Suppressor macrophage treated with lipopolysaccharide for 4 hours (primary cell): ENCODE measurements at regions not wholly inside any gene's neighbourhood (a gene's known extent, or its start where the extent isn't known, plus 50 kb on each side); places are given as distances from the start of the nearest gene placed in this dataset.

ENCODE experiments used
- DNase-seq: peaks from one replicate; pipeline ENCODE4 v3.0.0-alpha.2; 2020

DNA sequence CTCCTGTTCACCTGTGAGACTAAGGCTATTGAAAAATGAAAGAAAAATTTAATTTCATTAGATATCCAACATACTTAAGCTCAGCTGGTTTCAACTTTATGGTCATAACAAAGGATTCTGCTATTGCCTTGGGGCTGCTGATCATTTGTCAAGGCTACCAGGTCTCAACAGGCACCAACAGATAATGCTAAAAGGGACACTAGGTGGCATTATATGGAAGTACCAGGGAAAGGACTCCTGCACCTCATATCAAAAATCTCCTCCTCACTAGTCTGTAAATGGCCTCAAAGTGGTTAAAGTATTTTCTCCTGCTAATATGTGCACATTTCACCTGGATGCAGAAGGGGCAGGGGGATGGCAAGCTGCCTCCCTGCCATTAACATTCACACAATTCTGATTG lies 167.9 kb upstream of the REG3A start:
- DNase-seq, result no peak

DNA sequence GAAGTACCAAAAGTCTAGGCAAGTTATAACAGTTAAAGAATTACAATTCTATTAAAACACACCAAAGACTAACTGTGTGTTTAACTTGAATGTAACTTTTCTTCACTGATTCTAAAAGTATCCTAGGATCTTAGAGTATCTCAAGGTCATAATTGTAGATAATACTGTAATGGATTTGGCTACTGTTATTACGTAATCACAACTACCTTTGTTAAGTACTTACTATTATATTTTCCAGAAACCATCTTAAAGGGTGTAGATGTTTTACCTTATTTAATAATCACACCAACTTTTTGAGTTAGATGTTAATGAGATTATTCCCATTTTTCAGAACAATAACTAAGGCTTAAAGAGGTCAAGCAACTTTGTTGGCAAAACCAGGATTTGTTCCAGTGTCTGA lies 161.3 kb upstream of the REG3A start:
- DNase-seq, result no peak

GRCh38 chr2:79294994-79295393 lies 135.4 kb upstream of the REG3A start:
- DNase-seq, result no peak

DNA sequence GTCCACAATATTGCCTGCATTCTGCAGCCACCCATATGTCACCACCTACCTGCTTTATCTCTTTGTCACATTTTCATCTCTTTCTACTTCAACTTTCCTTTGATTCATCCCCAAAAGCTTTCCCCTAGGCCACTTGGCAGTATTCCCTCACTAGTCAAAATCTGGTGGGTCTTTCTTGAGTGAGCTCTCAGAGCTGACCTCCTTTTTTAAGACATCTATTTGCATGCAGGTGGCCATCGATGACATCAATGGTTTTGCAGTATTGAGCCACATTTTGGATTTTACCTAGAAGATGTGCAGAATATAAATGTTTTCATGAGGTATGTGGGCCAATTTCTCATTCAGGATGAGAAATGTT lies 133.4 kb upstream of the REG3A start:
- DNase-seq, result no peak

- no peak for DNase-seq
Observed at GRCh38 chr2:79292239-79292957, 132.8 kb upstream of the REG3A start.

DNA sequence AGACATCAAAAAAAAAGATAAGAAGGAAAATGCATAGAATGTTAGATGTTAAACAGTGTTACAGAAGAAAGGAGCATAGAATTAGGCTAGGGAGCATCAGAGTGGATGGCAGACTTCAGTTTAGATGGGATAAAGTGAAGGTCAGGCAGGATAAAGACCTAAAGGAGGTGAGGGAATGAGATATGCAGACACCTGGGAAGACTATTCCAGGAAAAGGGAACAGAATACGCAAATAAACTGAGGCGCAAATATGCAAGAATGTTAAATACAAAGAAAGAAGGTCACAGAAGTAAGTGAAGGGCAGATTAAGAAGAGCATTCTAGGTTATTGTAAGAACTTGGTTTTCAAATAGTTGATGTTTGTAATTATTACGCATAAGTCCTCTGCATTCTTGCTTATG lies 116.3 kb upstream of the REG3A start:
- no peak for DNase-seq

DNA sequence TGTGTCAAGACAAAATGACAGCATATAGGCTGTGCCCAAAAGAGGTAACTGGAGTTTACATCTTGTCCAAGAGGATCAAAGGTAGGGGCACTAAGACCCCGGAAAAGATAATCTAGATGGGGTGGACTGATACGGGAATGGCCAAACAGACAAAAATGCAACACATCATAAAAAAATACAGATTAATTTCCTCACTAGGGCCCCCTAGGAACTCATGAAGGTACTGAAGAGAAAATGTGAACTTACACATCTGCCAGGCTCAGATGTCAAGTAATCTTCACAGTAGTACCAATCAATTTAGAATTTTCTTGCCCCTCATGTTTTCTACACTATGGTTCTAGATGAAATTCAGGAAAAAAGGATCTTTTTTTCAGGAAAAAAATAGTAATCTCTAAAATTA lies 115.6 kb upstream of the REG3A start:
- DNase-seq, result no peak

DNA sequence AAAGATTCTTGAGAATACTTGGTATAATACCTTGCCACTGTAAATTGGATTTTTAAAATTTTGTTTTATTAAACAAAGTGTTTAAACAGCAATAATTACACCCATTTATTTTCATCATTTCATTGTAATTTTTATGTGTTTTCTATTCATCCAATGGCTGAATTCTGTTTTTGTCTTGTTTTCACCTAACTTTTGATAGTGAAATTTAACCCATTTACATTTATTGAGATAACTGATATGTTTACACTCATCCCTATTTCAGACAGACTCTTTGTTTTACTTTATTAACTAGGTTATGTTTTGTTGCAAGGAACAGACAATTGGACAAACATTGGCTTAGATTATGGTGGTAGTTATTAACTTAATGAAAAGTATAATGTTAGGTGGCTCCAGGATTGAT lies 113.1 kb upstream of the REG3A start:
- no peak for DNase-seq

DNA sequence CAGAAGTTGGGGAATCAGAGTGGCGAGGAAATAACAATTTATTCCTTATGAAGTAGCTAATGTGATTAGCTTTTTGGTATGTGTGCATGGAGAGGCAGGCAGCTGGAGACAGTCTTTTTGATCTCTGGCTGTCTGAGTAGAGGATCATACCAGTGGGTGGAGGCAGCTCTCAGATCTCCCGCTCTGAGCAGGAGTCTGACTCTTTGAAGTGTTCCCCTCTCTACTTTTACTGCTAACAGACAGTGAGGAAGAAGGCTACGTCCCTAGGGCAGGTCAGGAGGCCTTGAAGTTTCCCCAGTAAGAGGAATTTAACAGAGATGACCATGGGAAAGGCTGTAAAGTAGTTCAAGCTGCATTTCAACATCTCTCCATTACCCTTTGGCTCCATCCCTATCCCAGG lies 111.9 kb upstream of the REG3A start:
- no peak for DNase-seq

- DNase-seq, result no peak
Observed at GRCh38 chr2:79260848-79261247, 101.3 kb upstream of the REG3A start.

- DNase-seq, result no peak
Observed at GRCh38 chr2:79259959-79260358, 100.4 kb upstream of the REG3A start.

DNA sequence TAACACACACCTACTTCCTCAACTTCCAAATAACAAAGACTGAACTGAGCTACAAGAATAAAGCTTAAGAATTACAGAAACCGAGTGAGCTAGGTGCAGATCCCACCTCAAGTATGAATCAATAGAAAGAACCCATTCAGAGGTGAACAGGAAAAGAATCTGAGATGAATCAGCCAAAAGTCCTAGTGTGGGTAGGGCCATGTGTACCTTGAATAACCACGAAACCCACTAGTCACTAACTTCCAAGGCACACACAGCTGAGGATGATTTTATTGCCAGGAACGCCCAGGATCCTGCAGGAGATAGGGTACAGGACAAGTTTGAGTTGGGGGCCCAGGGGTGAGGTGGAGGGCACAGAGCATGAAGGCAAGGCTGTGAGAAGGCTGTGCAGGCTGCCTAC lies 99.7 kb upstream of the REG3A start:
- no peak for DNase-seq

DNA sequence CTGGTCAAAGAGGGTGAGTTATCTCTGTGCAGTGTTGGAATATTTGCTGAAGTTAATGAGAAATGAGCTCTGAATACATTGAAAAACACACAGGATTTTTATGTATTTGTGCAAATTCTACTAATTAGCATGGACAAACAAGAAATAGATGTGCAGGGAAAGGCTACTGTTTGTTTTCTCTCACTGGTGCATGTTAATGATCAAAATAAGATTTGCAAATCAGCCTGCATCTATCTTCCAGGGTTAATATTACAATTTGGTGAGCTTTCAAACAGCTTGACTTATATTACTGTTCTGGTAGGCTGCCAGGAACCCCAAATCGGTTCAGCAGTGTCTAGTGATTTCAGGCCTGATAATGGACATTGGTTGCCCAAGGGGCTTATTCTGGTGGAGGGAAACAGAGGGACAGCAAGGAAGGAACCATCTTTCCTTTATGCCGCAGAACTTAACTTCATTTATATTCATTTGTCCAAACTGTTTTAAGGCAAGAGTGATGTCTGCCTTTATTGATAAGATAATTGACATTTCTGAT lies 93.8 kb upstream of the REG3A start:
- DNase-seq, result no peak

DNA sequence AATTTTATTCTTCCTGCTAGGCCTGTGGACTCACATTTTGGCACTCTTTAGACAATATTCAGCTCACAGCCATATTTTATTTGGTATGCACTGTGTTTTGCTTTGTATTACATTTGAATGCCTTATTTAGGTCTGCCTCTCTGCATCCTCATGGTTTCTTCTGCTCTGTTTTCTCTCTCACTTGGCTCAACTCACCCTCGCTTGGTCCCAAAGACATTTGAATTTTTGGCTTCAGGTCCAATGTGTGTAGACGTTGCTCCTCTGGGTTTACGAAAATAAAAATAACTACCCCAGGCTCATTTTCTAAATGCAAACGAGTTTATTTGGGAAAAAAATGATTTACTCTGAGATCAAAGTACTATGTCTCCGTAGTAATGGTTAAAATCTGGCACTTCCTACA lies 91.1 kb upstream of the REG3A start:
- DNase-seq, result no peak

- DNase-seq, result no peak
Observed at GRCh38 chr2:79248776-79249175, 89.2 kb upstream of the REG3A start.

DNA sequence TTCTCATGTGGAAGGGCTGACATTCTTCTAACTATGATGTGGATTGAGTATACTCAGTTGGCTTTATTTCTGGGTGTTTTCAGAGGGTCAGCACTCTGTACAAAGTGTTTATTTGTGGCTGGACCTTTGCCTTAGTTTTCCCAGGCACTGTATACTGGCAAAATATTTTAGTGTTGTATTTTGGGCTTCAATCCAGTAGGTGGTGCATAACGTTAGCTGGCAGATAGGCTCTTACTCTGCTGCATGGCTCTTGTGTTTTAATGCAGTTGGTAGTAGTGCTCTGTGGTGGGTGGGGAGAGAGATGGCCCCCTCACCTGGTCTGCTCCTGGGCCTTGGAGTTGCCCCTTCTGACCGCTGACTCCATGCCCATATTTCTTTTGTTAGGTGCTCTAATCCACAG lies 75.6 kb upstream of the REG3A start:
- DNase-seq, result no peak

DNA sequence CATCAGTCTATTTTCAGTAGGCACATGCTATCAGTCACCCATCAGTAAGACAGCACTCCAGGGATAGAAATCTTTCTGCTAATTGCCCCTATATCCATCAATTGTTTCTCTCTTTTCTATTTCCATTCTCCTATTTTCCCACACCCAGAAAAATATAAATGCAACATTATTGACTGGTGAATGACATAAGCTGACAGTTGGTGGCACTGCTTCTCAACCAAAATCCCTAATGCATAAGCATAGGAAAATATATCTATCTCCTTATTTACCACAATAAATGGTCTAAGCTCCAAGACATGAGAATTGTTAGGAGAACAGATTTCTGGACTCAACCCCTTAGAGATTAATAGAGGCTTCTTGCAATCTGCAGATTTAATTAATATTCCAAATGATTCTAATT lies 64.0 kb upstream of the REG3A start:
- DNase-seq, result no peak

DNA sequence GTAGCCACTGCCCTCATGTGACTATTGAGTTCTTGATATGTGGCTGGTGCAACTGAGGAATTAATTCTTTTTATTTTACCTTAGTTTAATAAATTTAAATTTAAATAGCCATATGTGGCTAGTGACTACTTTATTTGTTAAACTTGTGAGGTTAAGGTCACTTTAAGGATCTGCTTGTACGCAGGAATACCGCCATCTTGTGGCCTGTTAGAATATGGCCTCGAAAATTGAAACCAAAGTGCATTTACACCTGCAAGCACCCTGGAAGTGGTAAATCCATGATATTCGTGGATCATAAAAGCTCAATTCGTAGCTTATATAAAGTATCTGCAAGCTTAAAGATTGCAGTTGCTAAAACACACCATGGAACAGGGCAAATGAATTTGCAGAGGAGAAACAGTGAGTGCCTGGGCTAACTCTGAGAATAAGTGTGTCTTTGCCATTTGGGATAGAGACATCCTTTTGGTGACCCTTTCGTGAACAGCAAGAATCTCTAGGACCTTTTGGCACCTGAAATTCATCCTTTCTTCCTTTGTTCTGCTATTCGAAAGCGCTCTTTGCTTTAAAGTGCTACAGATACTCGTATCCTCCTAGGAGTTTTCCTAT lies 59.9 kb upstream of the REG3A start:
- peak; percentile 56 for DNase-seq

DNA sequence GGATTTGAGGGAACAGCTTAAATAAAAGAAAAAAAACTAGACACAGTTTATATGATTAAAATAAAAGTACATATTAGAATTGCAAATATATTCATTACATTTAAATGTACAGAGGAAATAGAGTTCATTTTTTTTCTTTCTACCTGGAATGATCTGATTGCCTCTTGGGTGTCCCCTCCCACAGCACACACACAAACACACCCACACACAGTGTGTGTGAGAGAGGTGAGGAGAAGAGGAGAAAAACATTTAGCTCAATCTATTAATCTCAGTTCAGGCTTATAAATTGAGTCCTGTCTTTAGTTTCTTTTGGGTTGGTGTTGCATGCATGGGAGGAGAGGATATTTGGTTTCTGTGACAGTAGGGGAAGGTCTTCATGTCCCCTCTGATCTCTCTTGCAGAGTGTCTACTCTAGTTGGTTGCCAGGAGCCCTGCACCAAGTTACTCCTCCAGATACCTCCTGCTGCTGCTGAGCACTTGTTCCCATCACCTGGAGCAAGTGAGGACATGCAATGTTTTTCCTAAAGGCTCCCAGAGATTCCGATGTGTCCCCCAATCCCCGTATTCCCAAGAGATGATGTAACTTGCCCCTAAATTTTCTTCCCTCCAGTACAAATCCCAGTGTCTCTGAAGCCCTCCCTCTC lies 50.8 kb upstream of the REG3A start:
- no peak for DNase-seq
